NCI-H1417 treated with DMSO at 0.1 percent for 48 hours (cell line): ENCODE measurements at regions not wholly inside any gene's neighbourhood (a gene's known extent, or its start where the extent isn't known, plus 50 kb on each side); places are given as distances from the start of the nearest gene placed in this dataset.

Experiments
- DNase-seq: peaks from one replicate; lab custom pipeline; 2025; lab: John Stamatoyannopoulos, UW

DNA sequence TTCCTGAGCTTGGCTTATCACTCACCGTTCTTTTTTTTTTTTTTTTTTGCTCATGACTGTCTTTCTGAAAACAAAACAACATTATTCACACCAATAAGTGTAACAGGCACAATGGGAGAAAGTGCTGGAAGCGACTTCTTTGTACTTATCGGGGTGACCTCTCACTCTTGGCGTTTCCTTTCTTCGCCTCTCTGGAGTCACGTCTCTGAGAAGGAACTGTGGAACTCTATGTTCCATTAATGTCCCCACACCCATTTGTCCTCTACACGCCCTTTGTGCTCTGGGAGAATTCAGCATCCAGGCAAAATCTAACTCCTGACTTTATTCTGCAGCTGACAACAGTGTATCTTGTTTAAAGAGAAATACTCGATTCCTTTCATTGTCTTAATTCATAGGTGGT lies 70.8 kb upstream of the FAM204A start:
- no peak for DNase-seq

DNA sequence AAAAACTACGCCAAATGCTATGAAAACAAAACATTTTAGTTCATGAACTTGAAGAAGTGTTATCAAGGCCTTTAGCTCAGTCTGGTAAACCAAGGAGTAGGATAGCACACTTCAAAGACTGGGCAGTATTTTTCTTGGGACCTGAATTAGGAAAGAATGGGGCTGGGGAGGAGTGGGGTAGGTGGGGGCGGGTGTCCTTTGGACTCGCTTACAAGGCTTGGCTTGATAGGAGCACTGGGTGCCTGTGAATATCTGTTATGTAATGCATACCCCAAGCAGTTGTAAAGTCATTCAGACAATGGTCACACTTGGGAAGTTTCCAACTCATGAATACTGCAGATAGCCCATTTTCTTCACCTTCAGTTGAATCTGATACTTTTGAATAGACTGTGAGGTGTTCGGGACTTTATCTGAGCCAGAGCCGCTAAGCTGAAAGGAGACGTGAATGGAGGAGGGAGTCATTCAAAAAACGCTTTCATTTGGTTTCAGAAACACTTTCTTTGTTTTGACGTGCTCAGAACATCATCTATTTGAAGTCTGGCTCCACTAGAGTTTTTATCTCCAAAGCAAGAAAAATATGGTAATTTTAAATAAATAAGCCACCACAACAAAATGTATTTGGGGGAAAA lies 70.1 kb upstream of the FAM204A start:
- no peak for DNase-seq

DNA sequence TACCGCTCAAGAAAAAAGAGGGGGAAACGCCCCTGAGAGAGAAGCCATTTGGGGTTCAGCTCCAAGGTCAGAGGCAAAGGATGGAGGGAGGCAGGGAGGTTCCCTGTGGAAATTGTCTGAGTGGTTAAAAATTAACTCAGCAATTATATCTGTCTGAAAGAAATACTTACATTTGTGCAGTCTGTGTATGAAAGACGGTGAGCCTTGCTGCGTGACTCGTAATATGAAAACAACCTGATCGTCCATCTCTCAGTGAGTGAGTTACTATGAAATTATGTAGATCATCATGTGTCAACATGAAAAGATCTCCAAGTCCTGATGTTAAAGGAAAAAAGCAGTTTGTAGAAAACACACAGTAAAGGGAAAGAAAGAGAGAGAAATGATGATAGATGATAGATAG lies 67.2 kb upstream of the FAM204A start:
- no peak for DNase-seq

DNA sequence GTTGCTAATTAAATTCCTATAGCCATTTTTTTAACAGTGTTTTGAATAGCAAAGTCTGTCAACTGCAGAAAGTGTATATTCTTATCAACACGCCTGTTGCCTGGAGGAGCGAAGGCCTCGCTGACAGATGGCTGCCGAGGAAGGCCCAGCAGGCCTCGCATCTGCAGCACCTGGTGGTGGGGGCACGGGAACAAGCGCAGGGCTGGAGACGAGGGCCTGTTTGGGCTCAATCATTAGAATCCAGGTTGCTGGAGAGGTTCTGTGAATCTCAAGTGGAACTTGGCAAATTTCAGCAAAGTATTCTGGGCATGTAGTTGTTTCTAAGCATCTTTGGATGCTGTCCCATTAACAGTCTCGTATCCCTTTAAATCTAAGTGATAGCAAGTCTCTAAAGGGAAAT lies 66.1 kb upstream of the FAM204A start:
- DNase-seq, result no peak

DNA sequence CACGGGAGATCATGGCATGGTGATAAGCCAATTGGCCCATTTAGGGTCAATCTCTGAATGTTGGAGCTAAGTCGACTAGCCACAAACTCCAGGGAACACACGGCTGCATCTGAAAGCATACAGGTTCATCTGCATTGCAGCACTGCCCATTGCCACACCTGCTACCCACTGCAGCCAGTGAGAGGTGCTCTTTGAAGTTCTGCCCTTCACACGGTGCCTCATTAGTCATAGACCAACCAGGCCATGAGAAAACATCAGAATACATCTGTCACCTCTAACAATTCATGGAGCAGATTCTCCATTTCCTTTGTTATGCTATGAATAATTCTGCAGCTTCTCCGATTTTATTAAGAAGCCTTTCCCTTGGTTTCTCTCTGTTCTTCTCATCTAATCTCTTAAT lies 65.7 kb upstream of the FAM204A start:
- no peak for DNase-seq

DNA sequence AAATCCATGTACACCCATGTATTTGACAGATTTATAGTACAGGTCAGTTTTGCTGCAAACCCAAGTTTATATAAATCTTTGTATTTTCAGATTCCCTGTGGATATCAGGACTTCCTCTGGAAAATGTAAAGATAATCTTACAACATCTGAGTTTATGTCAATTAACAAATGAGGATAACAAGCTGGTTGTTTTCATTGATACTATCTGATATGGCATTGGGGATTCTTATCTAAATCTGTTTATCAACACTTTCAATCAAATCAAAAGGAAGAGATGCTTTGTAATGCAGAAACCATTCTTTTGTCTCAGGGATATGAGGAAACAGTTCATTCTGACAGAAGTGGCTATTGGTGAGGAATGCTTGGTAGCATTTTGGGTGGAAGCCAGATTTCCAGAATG lies 64.9 kb upstream of the FAM204A start:
- DNase-seq, result no peak

DNA sequence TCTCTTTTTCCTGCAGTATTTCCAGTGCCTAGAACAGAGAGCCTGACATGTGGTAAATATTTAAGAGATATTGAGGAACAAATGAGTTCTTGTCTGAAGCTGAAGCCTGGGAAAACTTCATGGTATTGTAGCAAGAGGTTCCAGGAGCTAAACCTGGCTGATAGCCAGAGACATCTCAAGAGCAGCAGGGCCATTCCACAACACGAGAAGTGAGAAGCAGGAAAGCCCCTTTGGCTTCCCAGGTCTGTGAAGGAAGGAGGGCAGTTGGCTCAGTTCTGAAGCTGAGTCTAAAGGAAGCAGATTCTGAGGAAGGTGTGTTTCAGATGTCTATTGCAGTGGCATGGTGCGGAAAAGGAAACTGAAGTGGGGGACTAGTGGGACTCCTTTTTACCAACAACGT lies 63.8 kb upstream of the FAM204A start:
- DNase-seq, result no peak

DNA sequence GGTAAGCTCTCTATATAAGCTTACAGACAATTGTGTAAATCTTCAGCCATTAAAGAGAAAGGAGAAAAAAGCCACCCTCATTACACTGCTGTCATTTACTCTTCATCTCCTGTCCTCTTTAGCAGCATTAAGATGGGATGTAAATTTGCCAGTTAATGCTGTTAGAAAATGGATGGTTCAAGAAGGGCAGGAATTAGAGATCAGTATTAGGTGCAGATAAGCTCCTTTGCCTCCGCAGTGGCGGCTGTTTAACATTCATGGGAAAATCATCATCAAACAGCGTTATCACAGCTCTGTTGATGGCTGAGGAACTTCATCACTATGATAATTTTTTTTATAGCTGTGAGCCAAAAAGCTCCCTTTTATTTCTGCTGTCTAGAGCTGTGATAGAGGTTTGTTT lies 61.8 kb upstream of the FAM204A start:
- DNase-seq, result no peak

DNA sequence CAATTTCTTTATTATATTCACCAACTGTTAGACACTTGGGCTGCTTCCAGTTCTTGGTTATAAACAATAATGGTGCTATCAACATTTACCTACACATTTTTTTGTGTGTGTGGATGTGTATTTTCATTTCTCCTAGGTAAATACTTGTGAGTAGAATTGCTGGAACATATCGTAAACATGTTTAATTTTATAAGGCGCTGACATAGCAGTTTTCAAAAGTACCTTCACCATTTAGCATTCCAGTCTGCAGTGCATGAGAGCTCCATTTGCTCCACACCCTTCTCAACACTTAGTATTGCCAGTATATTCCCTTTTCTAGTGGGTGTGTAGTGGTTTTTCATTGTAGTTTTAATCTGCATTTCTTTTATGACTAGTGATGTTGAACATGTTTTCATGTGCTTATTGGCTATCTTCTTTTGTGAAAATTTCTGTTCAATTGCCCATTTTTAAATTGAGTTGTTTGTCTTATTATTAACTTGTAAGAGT lies 59.6 kb upstream of the FAM204A start:
- DNase-seq, result no peak

DNA sequence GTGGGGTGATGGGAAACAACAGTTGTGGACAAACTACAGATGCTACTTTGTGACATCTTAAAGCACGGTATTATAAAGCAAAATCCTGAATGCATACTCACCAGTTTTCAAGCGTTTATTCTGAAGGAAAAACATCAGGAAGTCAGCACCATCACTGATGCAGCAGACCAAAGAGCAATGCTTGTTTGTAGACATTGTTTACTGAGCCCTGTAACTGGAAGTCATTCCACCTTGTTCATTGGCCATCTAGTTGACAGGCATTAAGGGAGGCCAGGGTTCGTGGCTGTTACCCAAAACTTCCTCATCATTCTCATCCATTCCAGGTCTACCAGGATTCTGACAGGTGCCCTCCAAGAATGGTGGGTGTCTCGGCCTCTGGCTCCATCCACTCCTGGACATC lies 55.3 kb upstream of the FAM204A start:
- DNase-seq, result no peak

DNA sequence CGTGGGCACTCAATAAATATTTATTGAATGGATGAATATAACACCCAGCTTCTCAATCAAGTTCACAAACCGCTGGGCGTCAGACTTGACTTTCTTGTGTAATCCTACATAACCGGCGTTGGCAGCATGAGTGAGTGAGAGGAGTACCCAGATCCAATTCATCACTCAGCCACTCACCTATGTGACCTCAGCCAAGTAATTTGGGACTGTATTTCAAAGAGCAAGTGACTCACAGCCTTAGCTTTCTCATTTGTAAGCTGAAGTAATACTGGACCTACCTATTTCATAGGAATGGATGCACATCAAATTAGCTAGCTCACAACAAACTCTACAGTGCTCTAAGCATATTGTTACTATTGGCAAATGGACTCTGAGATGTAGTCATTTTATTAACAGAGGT lies 53.8 kb upstream of the FAM204A start:
- no peak for DNase-seq

DNA sequence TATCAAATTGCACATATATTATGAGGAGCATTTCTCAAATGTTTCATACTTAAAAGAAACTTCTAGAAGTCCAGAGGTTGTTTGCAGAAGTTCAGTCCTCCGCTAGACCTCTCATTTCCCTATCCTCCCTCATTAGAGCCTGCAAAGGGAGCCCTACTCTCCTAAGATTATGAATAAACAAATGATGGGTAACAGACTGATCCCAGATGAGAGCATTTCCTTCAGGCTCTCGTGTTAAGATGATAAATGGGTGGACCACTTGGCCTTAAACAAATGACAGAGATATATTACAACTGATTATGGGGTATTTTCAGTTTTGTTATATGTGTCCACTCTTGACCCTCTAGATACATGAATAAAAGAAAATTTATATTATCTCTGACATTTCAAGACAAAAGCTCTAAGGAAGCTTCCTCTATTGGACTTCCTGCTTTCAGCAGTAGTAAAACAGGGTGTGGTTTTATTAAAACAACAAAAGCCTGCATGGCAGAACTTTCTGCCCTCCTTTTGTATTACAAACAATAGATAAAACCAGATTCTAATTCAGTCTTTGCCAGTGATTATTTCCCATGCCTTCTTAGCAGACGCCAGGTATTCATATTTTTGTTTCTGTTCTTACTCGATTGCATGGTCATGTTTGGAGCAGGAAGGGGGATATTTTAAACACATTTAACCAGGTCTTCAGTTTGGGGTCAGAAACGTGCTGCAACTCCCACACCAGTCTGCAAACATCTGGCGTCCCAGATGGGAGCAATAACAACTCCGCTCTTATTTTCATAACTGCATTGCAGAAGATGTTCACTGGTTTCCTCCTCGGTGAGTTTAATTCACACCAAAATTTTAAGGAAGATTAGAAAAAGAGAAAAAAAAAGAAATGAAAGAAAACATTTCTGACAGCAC lies 52.4 kb upstream of the FAM204A start:
- DNase-seq, result no peak

DNA sequence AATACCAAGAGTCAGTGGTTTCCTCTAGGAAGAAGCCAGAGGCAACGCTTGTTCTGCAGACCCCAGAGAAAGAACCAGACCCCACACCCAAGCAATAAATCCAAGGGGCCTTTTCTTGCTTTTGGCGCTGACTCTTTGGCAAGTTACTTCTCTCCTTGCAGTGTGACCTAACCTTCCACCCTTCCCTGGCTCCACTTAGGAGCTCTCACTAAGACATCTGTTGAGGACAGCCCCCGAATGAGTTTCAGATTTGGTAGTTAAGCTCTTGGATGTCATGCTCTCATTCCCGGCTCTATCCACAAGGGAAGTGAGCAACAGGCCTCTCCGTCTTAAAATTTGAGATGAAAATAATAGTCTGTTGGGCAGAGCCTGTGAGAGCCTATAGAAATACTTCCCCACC lies 50.6 kb upstream of the FAM204A start:
- no peak for DNase-seq
